Hematopoietic multipotent progenitor cell treated with erythropoietin and hydrocortisone succinate and interleukin-3 and kit ligand, for 8 days (in vitro differentiated cells): ENCODE measurements at regions not wholly inside any gene's neighbourhood (a gene's known extent, or its start where the extent isn't known, plus 50 kb on each side); places are given as distances from the start of the nearest gene placed in this dataset.

Experiments
- DNase-seq: peaks from one replicate; pipeline ENCODE4 v3.0.0-alpha.2; 2015

DNA sequence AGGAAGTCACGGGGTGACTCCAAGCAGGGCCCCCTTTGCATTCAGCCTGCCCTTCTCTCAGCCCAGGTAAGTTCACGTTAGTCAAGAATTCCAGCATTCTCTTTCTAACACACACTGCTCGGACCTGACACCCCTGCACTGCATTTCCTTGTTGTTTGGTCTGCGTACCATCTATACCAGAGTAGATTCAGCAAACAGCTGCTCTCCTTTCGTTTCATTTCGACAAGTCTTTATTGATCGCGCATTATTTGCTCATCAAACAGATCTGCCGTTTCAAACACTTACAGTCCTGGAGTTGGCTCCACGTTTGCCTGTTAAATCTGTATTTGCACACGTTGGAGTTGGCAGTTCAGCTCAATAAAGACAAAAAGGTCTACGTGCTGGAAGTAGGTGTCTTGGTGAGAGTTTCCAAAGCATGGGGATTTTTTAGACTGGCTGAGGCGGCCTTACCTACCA, 495.1 kb downstream of the RPS24 start:
- no peak for DNase-seq

DNA sequence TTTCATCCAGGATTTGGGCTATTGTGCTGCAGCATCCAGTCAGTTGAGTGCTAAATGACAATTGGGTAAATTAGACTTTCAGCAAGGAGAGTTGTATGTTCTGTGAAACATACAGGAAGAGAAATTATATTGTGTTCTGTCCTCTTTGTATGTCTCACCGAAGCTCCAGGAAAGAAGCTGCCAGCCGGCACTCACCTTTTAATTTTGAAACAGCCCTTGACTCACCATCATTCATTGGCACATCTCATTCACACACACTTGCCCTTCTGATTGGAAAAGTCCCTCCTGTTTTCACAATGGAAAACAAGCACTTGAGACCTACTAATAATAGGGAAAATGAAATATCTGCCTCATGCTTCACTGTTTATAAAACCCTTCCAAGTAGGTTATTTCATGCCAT, 495.6 kb downstream of the RPS24 start:
- no peak for DNase-seq

GRCh38 chr10:78531088-78531487, 497.4 kb downstream of the RPS24 start:
- no peak for DNase-seq

DNA sequence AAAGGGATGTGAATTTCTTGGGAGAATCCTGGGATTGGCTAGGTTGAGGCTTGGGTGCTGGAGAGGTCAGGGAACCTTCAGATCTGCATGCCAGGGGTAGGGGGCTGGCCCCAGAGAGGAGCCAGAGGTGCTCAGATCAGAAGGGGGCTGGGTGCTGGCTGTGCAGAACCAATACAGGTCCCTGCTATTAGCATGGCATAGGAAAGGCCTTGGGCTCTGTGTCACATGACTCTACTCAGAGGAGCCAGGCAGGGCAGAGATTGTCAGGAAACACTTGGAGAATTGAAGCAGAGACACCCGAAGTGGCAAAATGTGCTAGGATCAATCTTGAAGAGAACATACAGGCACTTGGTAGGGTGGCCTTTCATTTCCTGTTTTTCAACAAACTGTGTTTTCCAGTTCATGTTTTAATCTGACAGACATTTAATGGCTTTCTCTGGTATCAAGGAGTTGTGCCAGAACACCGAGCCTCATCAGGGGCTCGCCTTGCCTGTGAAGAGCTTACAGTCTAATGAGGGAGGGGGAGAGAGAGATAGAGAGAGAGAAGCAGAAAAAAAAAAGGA, 498.9 kb downstream of the RPS24 start:
- no peak for DNase-seq

DNA sequence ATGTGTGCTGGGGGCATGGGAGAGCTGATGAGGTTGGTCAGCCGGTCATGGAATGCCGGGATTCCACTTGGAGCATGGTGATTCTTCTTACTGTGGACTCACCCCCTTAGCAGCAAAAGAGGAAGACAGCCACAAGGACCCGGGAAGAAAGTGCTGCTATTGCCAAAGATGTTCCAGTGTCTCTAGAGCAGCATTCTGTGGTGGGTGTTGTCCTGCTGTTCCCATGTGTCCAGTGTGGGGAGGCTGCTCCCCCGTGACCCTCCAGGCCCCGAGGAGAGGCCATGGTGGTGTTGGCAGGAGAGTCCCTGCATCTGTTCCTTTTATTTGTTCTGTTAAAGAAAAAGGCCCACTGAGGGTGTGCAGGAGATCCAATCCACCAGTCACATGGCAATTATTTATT, 499.4 kb downstream of the RPS24 start:
- DNase-seq = no peak

GRCh38 chr10:78533776-78534175, 500.1 kb downstream of the RPS24 start:
- DNase-seq = no peak

DNA sequence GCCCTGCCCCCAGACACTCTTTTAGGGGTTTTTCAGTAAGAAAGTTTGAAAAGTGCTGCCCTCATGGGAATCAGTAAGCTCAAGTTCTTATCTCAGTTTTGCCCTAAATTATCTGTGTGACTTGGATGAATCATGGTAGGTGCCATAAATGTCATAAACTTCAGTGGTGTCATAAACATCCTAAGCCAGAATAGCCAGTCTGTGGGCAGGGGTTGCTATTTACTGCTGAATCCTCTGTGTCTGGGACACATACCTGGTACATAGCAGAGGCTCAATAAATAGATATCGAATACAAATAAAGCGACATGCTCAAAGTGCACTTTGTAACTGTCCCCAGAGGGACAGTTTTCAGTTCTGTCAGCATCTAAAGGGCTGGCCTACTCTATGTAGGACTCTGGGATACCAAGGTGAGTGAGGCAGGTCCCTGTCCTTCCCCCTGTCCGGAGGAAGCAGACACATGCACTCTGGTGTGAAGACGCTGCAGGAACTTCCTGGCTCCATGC, 502.1 kb downstream of the RPS24 start:
- DNase-seq = no peak

GRCh38 chr10:78537018-78537417, 503.4 kb downstream of the RPS24 start:
- no peak for DNase-seq

GRCh38 chr10:78539247-78539766, 505.6 kb downstream of the RPS24 start:
- DNase-seq = no peak

DNA sequence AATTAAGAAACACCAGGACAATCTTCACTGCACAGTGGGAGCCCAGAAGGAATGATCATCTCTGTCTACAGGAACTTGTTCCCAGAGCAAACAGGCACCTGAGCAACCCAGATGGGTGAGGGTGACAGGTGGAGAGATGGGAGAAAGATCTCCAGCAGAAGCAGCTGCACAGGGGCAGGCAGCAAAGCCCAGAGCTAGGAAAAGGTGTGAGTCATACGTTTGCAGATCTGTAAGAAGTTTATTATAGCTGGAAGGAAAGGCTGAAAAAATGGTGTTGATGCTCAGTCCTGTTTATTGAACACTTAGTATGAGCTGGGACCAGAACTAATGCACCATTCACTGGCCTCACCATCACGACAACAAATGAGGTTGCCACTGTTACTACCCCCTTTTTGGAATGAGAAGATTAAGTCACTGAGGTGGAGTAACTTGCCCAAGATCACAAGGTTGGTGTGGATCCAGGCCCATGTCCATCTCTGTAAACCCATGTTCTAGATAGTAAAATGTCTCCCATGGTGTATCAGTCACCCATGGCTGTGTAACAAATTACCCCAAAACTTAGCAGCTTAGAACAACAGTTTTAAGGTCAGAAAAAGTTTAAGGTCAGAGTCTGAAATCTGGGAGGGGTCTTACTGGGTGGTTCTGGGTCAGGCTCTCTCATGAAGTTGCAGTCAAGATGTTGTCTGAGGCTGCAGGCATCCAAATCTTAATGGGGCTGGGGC, 506.9 kb downstream of the RPS24 start:
- no peak for DNase-seq

- DNase-seq = no peak
Observed at GRCh38 chr10:78541481-78542140, 507.9 kb downstream of the RPS24 start.

DNA sequence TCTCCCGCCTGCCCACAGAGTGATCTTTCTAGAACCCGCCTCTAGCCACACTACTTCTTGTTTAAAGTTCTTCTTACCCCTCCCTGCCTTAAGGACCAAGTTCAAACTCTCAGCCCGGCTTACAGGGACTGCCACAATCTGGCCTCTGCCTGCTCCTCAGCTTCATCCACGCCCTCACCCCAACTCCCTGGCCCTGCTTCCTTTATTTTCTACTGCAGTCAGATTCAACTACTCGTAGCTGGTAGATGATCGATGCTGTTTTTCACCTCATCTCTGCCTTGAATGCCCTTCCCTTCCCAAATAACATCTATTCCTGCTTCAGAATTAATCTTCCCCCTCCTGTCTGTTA, 508.5 kb downstream of the RPS24 start:
- DNase-seq = no peak

- no peak for DNase-seq
Observed at GRCh38 chr10:78542521-78542920, 508.9 kb downstream of the RPS24 start.

GRCh38 chr10:78543031-78543748, 509.5 kb downstream of the RPS24 start:
- no peak for DNase-seq

GRCh38 chr10:78543749-78544362, 510.2 kb downstream of the RPS24 start:
- DNase-seq = no peak

- no peak for DNase-seq
Observed at GRCh38 chr10:78544423-78545090, 510.9 kb downstream of the RPS24 start.

DNA sequence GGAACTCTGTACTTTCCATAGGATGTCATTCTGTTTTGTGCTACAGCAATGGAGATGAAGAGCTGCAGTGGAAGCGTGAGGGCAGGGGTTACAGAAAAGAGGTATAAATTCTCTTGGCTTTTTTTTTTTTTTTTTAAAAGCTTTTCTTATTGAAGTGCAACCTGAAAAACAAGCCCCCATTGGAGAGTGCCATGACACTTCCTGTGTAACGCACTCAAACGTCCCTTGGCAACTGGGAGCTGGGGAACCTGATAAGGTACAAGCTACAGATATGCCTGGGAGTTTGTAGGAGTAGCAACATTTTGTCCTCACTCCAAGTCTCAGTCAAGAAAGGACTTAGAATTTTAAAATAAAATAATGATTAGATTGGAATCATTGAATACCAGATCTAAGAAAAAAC, 512.1 kb downstream of the RPS24 start:
- DNase-seq = peak; percentile 16

- DNase-seq = no peak
Observed at GRCh38 chr10:78547397-78547796, 513.7 kb downstream of the RPS24 start.

GRCh38 chr10:78547905-78548304, 514.2 kb downstream of the RPS24 start:
- no peak for DNase-seq

DNA sequence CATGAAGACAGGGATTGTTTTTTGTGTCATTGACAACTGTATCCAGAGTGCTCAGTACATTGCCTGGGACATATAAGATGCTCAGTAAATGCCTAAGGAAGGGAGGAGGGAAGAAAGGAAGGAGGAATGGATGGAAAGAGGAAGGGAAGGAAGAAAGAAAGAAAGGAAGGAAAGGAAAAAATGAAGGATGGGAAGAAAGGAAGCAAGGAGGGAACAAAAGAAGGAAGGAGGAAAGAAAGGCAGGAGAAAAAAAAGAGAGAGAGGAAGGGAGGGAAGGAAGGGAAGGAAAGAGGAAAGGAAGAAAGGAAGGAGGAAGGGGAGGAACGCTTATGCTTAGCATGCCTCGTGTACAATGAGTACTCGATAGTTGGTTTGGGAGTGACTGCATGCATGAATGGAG, 514.7 kb downstream of the RPS24 start:
- no peak for DNase-seq

GRCh38 chr10:78549140-78549935, 515.7 kb downstream of the RPS24 start:
- no peak for DNase-seq
